Neural progenitor cell (in vitro differentiated cells): ENCODE measurements at regions not wholly inside any gene's neighbourhood (a gene's known extent, or its start where the extent isn't known, plus 50 kb on each side); places are given as distances from the start of the nearest gene placed in this dataset.

Source experiments
- DNase-seq: peaks from one replicate; pipeline ENCODE4 v3.0.0-alpha.2; 2016; ENCODE audit warnings: low spot score
- H2AFZ ChIP-seq: fragments of 200-600 bp; sonication (generic); replicated peaks from 2 replicates; pipeline ENCODE4 v1.6.1; 2016; ENCODE audit warnings: antibody characterized with exemption
- H3F3A ChIP-seq: fragments of 200-600 bp; sonication (generic); 2 replicates; pipeline ENCODE4 v1.6.1; 2016; ENCODE audit warnings: antibody characterized with exemption, low read depth
- H3K27ac ChIP-seq: fragments of 200-600 bp; sonication (generic); 2 replicates; pipeline ENCODE4 v1.5.1; 2016; ENCODE audit warnings: mild to moderate bottlenecking
- H3K27me3 ChIP-seq: fragments of 200-600 bp; sonication (generic); 2 replicates; pipeline ENCODE4 v1.6.1; 2016; ENCODE audit warnings: mild to moderate bottlenecking, moderate library complexity
- H3K36me3 ChIP-seq: fragments of 200-600 bp; sonication (generic); 2 replicates; pipeline ENCODE4 v1.5.1; 2016
- H3K4me1 ChIP-seq: fragments of 200-600 bp; sonication (generic); 2 replicates; pipeline ENCODE4 v1.6.1; 2016; ENCODE audit warnings: mixed run types
- H3K4me2 ChIP-seq: fragments of 200-600 bp; sonication (generic); 2 replicates; pipeline ENCODE4 v1.6.1; 2016
- H3K4me3 ChIP-seq: fragments of 200-600 bp; sonication (generic); 2 replicates; pipeline ENCODE4 v1.5.1; 2016
- H3K79me2 ChIP-seq: fragments of 200-600 bp; sonication (generic); 2 replicates; pipeline ENCODE4 v1.6.1; 2016; ENCODE audit warnings: low read depth
- H3K9ac ChIP-seq: fragments of 200-600 bp; sonication (generic); 2 replicates; pipeline ENCODE4 v1.6.1; 2016
- H3K9me3 ChIP-seq: fragments of 200-600 bp; sonication (generic); 2 replicates; pipeline ENCODE4 v1.5.1; 2016; ENCODE audit warnings: low read depth
- H4K20me1 ChIP-seq: fragments of 200-600 bp; sonication (generic); 2 replicates; pipeline ENCODE4 v1.6.1; 2016; ENCODE audit warnings: low read depth
- H3K27ac Mint-ChIP-seq: 3 replicates; pipeline ENCODE4 v1.8.0; 2021; ENCODE audit warnings: mixed read lengths
- H3K27me3 Mint-ChIP-seq: 2 replicates; pipeline ENCODE4 v1.8.0; 2022; ENCODE audit warnings: low read depth, mild to moderate bottlenecking, inconsistent platforms, moderate library complexity, mixed read lengths; ENCODE audit not compliant: insufficient read depth
- H3K36me3 Mint-ChIP-seq: 3 replicates; pipeline ENCODE4 v1.8.0; 2021; ENCODE audit warnings: mixed read lengths
- H3K4me1 Mint-ChIP-seq: 3 replicates; pipeline ENCODE4 v1.8.0; 2021; ENCODE audit warnings: mixed read lengths
- H3K4me3 Mint-ChIP-seq: 3 replicates; pipeline ENCODE4 v1.8.0; 2021; ENCODE audit warnings: mild to moderate bottlenecking, moderate library complexity, mixed read lengths
- H3K9me3 Mint-ChIP-seq: 3 replicates; pipeline ENCODE4 v1.8.0; 2020; ENCODE audit warnings: mixed read lengths
- EZH2 ChIP-seq: fragments of 200-600 bp; sonication (generic); IDR thresholded peaks from 2 replicates; pipeline ENCODE4 v1.6.1; 2017; ENCODE audit warnings: antibody characterized with exemption, mild to moderate bottlenecking, moderate library complexity
- EZH2phosphoT487 ChIP-seq: fragments of 200-600 bp; sonication (generic); IDR thresholded peaks from 2 replicates; pipeline ENCODE4 v1.6.1; 2017; ENCODE audit warnings: antibody characterized with exemption
- TF ChIP-seq, protein P1 (sequence below): fragments of 200-600 bp; sonication (generic); IDR thresholded peaks from 2 replicates; pipeline ENCODE4 v1.5.1; 2017; ENCODE audit warnings: antibody characterized with exemption, mild to moderate bottlenecking

DNA sequence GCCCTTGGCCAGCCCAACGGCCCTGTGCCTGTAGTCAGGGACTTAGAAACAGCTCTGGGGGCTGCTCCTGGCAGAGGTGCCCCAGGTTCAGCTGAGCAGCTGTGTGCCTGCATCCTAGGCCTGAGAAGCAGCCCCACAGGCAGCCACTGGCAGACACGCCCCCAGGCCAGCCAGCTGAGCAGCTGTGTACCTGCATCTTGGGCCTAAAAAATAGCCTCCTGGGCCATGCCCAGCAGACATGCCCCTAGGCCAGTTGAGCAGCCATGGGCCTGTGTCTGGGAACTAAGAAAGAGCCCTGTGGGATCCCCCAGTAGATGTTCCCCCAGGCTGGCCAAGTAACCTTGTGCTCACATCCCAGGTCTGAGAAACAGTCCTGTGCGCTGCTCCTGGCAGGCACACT is 64.0 kb downstream of the TBR1 start:
- Mint-ChIP-seq H3K27me3 (no peaks in the 10 kb centered on the region), H3K27ac (no peak overlapping the region), H3K4me1 (no peaks in the 10 kb centered on the region), H3K36me3 (no peaks in the 10 kb centered on the region), H3K4me3 (no peak overlapping the region), H3K9me3 (peaks cover 23% of the 10 kb centered on the region)
- no peaks in the 10 kb centered on the region for H3K9me3 ChIP-seq
- no peaks in the 10 kb centered on the region for H4K20me1 ChIP-seq
- H3K4me1 ChIP-seq, result no peaks in the 10 kb centered on the region
- TF ChIP-seq EZH2phosphoT487, result no peak
- no peak for TF ChIP-seq EZH2
- TF ChIP-seq, protein P1, sequence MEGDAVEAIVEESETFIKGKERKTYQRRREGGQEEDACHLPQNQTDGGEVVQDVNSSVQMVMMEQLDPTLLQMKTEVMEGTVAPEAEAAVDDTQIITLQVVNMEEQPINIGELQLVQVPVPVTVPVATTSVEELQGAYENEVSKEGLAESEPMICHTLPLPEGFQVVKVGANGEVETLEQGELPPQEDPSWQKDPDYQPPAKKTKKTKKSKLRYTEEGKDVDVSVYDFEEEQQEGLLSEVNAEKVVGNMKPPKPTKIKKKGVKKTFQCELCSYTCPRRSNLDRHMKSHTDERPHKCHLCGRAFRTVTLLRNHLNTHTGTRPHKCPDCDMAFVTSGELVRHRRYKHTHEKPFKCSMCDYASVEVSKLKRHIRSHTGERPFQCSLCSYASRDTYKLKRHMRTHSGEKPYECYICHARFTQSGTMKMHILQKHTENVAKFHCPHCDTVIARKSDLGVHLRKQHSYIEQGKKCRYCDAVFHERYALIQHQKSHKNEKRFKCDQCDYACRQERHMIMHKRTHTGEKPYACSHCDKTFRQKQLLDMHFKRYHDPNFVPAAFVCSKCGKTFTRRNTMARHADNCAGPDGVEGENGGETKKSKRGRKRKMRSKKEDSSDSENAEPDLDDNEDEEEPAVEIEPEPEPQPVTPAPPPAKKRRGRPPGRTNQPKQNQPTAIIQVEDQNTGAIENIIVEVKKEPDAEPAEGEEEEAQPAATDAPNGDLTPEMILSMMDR, result no peak
- H3K4me2 ChIP-seq, result no peak overlapping the region
- no peaks in the 10 kb centered on the region for H3F3A ChIP-seq
- no peak overlapping the region for H3K9ac ChIP-seq
- DNase-seq, result no peak
- no peak overlapping the region for H3K27ac ChIP-seq
- H2AFZ ChIP-seq, result no peak overlapping the region
- no peaks in the 10 kb centered on the region for H3K79me2 ChIP-seq
- no peak overlapping the region for H3K4me3 ChIP-seq
- H3K36me3 ChIP-seq, result no peaks in the 10 kb centered on the region
- H3K27me3 ChIP-seq, result no peaks in the 10 kb centered on the region

DNA sequence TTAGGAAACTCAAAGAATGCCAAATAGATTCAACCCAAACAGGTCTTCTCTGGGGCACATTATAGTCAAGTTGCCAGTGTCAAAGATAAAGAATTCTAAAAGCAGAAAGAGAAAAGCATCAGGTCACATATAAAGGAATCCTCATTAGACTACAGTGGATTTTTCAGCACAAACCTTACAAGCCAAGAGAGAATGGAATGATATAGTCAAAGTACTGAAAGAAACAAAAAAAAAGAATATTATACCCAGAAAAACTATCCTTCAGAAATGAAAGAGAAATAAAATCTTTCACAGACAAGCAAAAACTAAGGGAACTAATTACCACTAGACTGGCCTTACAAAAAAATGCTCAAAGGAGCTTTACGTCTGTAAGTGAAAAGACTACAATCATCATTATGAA is 65.5 kb downstream of the TBR1 start:
- H3K9me3 ChIP-seq, result no peaks in the 10 kb centered on the region
- TF ChIP-seq EZH2phosphoT487, result no peak
- TF ChIP-seq EZH2, result no peak
- TF ChIP-seq, protein P1, result no peak
- no peak overlapping the region for H3K27ac Mint-ChIP-seq
- no peaks in the 10 kb centered on the region for H3K79me2 ChIP-seq
- H3K27ac ChIP-seq, result no peak overlapping the region
- no peaks in the 10 kb centered on the region for H3F3A ChIP-seq
- no peaks in the 10 kb centered on the region for H4K20me1 ChIP-seq
- no peak overlapping the region for H2AFZ ChIP-seq
- H3K36me3 Mint-ChIP-seq, result no peaks in the 10 kb centered on the region
- H3K4me2 ChIP-seq, result no peak overlapping the region
- no peak overlapping the region for H3K9ac ChIP-seq
- no peaks in the 10 kb centered on the region for H3K4me1 ChIP-seq
- H3K27me3 ChIP-seq, result no peaks in the 10 kb centered on the region
- DNase-seq, result no peak
- no peak overlapping the region for H3K4me3 Mint-ChIP-seq
- H3K9me3 Mint-ChIP-seq, result peaks cover 22% of the 10 kb centered on the region
- H3K4me1 Mint-ChIP-seq, result no peaks in the 10 kb centered on the region
- H3K4me3 ChIP-seq, result no peak overlapping the region
- no peaks in the 10 kb centered on the region for H3K36me3 ChIP-seq
- no peaks in the 10 kb centered on the region for H3K27me3 Mint-ChIP-seq

DNA sequence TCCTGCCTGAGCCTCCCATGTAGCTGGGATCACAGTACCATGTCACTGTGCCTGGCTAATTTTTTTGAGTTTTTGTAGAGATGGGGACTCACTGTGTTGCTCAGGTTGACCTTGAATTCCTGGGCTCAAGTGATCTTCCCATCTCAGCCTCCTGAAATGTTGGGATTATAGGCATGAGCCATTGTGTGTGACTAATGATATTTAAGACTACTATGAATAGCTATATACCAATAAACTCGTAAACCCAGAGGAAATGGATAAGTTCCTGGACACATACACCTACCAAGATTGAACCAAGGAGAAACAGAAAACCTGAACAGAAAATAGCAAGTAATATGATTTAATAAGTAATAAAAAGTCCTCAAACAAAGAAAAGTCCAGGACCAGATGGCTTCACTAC is 68.0 kb downstream of the TBR1 start:
- Mint-ChIP-seq H3K36me3 (no peaks in the 10 kb centered on the region), H3K4me1 (no peaks in the 10 kb centered on the region), H3K27ac (no peak overlapping the region), H3K27me3 (peaks cover under 1% of the 10 kb centered on the region), H3K9me3 (peaks cover 20% of the 10 kb centered on the region), H3K4me3 (no peak overlapping the region)
- Histone ChIP-seq H3K4me2 (no peak overlapping the region), H3K36me3 (no peaks in the 10 kb centered on the region), H3K9me3 (no peaks in the 10 kb centered on the region), H3K79me2 (no peaks in the 10 kb centered on the region), H3K4me3 (no peak overlapping the region), H3K27me3 (no peaks in the 10 kb centered on the region), H4K20me1 (no peaks in the 10 kb centered on the region), H3K9ac (no peak overlapping the region), H2AFZ (no peak overlapping the region), H3K4me1 (no peaks in the 10 kb centered on the region), H3F3A (no peaks in the 10 kb centered on the region), H3K27ac (no peak overlapping the region)
- TF ChIP-seq EZH2phosphoT487 (no peak), EZH2 (no peak)
- TF ChIP-seq, protein P1, result no peak
- DNase-seq, result no peak

DNA sequence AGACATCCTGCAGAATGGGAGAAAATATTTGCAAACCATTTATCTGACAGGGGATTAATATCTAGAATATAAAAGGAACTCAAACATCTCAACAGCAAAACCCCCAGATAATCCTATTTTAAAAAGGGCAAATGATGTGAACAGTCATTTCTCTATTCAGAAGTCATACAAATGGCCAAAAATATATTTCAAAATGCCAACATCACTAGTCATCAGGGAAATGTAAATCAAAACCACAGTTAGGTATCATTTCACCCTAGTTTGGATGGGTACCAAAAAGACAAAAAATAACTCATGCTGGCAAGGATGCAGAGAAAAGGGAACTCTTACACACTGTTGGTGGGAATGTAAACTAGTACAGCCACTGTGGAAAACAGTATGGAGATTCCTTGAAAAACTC is 70.0 kb downstream of the TBR1 start:
- no peaks in the 10 kb centered on the region for H3K36me3 Mint-ChIP-seq
- H3K4me3 Mint-ChIP-seq, result no peak overlapping the region
- peaks cover 2% of the 10 kb centered on the region for H3K27me3 Mint-ChIP-seq
- no peak overlapping the region for H2AFZ ChIP-seq
- no peaks in the 10 kb centered on the region for H3K36me3 ChIP-seq
- no peak overlapping the region for H3K9ac ChIP-seq
- TF ChIP-seq EZH2 (no peak), EZH2phosphoT487 (no peak)
- TF ChIP-seq, protein P1, result no peak
- no peaks in the 10 kb centered on the region for H3K27me3 ChIP-seq
- no peak overlapping the region for H3K27ac Mint-ChIP-seq
- H4K20me1 ChIP-seq, result no peaks in the 10 kb centered on the region
- peaks cover 12% of the 10 kb centered on the region for H3K9me3 Mint-ChIP-seq
- no peak overlapping the region for H3K4me2 ChIP-seq
- no peaks in the 10 kb centered on the region for H3K4me1 Mint-ChIP-seq
- no peaks in the 10 kb centered on the region for H3K79me2 ChIP-seq
- H3K4me1 ChIP-seq, result no peaks in the 10 kb centered on the region
- DNase-seq, result no peak
- no peaks in the 10 kb centered on the region for H3F3A ChIP-seq
- H3K27ac ChIP-seq, result no peak overlapping the region
- H3K9me3 ChIP-seq, result no peaks in the 10 kb centered on the region
- no peak overlapping the region for H3K4me3 ChIP-seq
